Fibroblast of pulmonary artery (primary cell): ENCODE measurements at regions not wholly inside any gene's neighbourhood (a gene's known extent, or its start where the extent isn't known, plus 50 kb on each side); places are given as distances from the start of the nearest gene placed in this dataset.

Experiments used
- DNase-seq: peaks from one replicate; pipeline ENCODE4 v3.0.0-alpha.2; 2010; ENCODE audit warnings: low read depth
- H3K4me3 ChIP-seq: replicated peaks from 2 replicates; pipeline ENCODE4 v1.5.1; 2011; ENCODE audit warnings: low read depth, mild to moderate bottlenecking, control low read depth, low read length, moderate library complexity
- TF ChIP-seq, protein P1 (sequence below): IDR thresholded peaks from 2 replicates; pipeline ENCODE4 v1.5.1; 2011; ENCODE audit warnings: mild to moderate bottlenecking, control low read depth, low read length, inconsistent platforms; ENCODE audit errors: missing control alignments

- DNase-seq = no peak
- TF ChIP-seq, protein P1, sequence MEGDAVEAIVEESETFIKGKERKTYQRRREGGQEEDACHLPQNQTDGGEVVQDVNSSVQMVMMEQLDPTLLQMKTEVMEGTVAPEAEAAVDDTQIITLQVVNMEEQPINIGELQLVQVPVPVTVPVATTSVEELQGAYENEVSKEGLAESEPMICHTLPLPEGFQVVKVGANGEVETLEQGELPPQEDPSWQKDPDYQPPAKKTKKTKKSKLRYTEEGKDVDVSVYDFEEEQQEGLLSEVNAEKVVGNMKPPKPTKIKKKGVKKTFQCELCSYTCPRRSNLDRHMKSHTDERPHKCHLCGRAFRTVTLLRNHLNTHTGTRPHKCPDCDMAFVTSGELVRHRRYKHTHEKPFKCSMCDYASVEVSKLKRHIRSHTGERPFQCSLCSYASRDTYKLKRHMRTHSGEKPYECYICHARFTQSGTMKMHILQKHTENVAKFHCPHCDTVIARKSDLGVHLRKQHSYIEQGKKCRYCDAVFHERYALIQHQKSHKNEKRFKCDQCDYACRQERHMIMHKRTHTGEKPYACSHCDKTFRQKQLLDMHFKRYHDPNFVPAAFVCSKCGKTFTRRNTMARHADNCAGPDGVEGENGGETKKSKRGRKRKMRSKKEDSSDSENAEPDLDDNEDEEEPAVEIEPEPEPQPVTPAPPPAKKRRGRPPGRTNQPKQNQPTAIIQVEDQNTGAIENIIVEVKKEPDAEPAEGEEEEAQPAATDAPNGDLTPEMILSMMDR = no peak
Measured at GRCh38 chr13:70484931-70485330, 376.7 kb upstream of the KLHL1 start.

DNA sequence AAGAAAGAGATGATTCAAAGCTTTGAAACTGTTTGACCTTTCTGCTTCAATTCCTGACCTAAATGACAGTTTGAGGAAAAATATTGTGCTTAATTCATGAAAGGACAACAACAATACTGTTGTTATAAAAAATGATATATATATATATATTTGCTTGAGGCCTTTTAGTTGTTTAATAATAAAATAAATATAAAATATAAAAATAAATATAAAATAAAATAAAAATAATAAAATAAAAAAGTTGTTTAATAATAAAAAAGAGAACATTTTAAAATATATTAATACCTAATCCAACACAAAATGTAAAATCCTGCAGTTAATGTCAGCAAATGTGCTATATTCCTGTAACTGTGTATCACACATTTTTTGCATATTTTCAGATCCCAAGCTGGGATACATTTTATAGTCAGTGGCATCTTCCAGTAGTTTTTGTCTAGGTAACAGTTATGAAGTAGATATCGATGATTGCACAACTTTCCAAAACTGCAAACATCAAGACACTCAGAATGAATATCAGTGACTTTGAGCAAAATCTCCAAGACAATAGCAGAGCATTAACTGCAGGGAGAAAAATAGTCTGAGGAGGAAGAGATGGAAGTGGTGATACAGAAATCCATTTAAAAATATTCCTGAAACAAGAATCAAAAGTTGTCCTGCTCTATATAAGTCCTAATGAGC is 375.5 kb upstream of the KLHL1 start:
- TF ChIP-seq, protein P1 = no peak
- no peak overlapping the region for H3K4me3 ChIP-seq
- no peak for DNase-seq

More at GRCh38 chr13:70484931-70485330, 376.7 kb upstream of the KLHL1 start:
- H3K4me3 ChIP-seq = no peak overlapping the region

DNA sequence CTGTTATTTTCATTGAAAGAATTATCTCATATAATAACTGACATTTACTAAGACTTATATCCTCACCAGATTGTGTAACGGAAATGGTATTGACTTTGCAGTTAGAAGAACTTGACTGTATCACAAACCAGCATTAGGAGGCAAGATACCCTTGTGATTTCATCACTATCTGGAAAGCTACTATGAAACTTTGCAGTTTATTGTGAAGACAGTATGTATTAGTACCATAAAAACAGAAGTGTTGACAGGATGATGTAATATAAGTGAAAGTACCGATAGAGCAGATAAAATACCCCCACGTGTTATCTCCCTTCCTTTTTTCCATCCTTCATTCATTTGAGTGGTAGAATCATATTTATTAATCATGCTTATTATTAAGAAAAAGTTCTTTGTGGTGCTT is 365.7 kb upstream of the KLHL1 start:
- DNase-seq = no peak
- H3K4me3 ChIP-seq = no peak overlapping the region
- TF ChIP-seq, protein P1 = no peak

- TF ChIP-seq, protein P1 = no peak
- H3K4me3 ChIP-seq = no peak overlapping the region
- no peak for DNase-seq
Measured at GRCh38 chr13:70469077-70469476, 360.8 kb upstream of the KLHL1 start.

GRCh38 chr13:70457474-70457873 is 349.2 kb upstream of the KLHL1 start:
- DNase-seq = no peak
- H3K4me3 ChIP-seq = no peak overlapping the region
- TF ChIP-seq, protein P1 = no peak

- no peak for DNase-seq
- TF ChIP-seq, protein P1 = no peak
Measured at GRCh38 chr13:70448820-70449219, 340.6 kb upstream of the KLHL1 start.

GRCh38 chr13:70432276-70432805 is 324.1 kb upstream of the KLHL1 start:
- TF ChIP-seq, protein P1 = no peak
- no peak overlapping the region for H3K4me3 ChIP-seq
- DNase-seq = no peak

More at GRCh38 chr13:70448820-70449219, 340.6 kb upstream of the KLHL1 start:
- no peak overlapping the region for H3K4me3 ChIP-seq
